ENCODE measurements at regions not wholly inside any gene's neighbourhood (a gene's known extent, or its start where the extent isn't known, plus 50 kb on each side); places are given as distances from the start of the nearest gene placed in this dataset.

DNA sequence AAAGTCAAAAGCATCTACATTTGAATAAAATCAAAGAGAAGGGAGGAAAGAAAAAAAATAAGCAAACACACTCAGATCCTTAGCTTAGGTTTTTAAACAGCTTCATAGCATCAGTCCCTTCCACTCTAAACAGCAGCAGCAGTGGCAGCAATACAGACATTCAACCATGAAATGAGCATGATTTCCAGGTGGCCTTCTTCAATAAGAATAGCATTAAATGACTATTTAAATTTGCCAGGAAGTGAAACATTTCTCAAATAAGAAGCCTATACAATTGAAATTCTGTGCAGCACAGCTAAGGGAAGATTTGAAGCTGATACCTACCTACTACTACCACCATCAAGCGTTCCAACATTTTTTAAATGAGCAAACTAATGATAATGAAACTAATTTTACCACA lies 138.1 kb upstream of the REG3G start:
- TF ChIP-seq, protein P1, sequence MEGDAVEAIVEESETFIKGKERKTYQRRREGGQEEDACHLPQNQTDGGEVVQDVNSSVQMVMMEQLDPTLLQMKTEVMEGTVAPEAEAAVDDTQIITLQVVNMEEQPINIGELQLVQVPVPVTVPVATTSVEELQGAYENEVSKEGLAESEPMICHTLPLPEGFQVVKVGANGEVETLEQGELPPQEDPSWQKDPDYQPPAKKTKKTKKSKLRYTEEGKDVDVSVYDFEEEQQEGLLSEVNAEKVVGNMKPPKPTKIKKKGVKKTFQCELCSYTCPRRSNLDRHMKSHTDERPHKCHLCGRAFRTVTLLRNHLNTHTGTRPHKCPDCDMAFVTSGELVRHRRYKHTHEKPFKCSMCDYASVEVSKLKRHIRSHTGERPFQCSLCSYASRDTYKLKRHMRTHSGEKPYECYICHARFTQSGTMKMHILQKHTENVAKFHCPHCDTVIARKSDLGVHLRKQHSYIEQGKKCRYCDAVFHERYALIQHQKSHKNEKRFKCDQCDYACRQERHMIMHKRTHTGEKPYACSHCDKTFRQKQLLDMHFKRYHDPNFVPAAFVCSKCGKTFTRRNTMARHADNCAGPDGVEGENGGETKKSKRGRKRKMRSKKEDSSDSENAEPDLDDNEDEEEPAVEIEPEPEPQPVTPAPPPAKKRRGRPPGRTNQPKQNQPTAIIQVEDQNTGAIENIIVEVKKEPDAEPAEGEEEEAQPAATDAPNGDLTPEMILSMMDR (IDR thresholded peaks at IDR 0.05; ENCODE audit: low read depth, low read length): no peak
- TF ChIP-seq POLR2A (IDR thresholded peaks at IDR 0.05; ENCODE audit: extremely low read depth, insufficient read length): no peak

All from NB4 (cell line).